ENCODE measurements at regions not wholly inside any gene's neighbourhood (a gene's known extent, or its start where the extent isn't known, plus 50 kb on each side); places are given as distances from the start of the nearest gene placed in this dataset.

DNA sequence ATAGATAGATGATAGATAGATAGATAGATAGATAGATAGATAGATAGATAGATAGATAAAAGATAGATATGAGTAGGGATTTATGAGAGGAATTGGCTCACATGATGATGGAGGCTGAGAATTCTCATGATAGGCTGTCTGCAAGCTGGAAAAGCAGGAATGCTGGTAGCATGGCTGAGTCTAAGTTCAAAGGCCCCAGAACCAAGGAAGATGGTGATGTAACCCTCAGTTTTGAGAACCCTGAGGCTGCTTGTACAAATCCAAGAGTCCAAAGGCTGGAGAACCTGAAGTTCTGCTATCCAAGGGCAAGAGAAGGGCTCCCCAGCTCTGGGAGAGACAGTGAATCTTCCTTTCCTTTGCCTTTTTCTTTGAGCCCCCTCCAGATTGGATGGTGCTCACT lies 210.8 kb downstream of the RFPL4B start:
- TF ChIP-seq, protein P1, sequence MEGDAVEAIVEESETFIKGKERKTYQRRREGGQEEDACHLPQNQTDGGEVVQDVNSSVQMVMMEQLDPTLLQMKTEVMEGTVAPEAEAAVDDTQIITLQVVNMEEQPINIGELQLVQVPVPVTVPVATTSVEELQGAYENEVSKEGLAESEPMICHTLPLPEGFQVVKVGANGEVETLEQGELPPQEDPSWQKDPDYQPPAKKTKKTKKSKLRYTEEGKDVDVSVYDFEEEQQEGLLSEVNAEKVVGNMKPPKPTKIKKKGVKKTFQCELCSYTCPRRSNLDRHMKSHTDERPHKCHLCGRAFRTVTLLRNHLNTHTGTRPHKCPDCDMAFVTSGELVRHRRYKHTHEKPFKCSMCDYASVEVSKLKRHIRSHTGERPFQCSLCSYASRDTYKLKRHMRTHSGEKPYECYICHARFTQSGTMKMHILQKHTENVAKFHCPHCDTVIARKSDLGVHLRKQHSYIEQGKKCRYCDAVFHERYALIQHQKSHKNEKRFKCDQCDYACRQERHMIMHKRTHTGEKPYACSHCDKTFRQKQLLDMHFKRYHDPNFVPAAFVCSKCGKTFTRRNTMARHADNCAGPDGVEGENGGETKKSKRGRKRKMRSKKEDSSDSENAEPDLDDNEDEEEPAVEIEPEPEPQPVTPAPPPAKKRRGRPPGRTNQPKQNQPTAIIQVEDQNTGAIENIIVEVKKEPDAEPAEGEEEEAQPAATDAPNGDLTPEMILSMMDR (IDR thresholded peaks at IDR 0.05) = no peak
- TF ChIP-seq POLR2A (IDR thresholded peaks at IDR 0.05) = no peak
